Epithelial cell of proximal tubule (primary cell): ENCODE measurements at regions not wholly inside any gene's neighbourhood (a gene's known extent, or its start where the extent isn't known, plus 50 kb on each side); places are given as distances from the start of the nearest gene placed in this dataset.

Experiments used
- DNase-seq: peaks from one replicate; pipeline ENCODE4 v3.0.0-alpha.2; 2011; ENCODE audit warnings: low read depth
- H3K4me3 ChIP-seq: 2 replicates; pipeline ENCODE4 v1.5.1; 2011; ENCODE audit warnings: low read depth, mild to moderate bottlenecking, low read length
- CTCF ChIP-seq: conservative IDR thresholded peaks from 2 replicates; pipeline ENCODE4 v1.5.1; 2012; ENCODE audit warnings: low read depth, mild to moderate bottlenecking, low read length

- TF ChIP-seq CTCF = no peak
- no peak overlapping the region for H3K4me3 ChIP-seq
- no peak for DNase-seq
Measured at GRCh38 chr9:23160952-23161469, 665.0 kb downstream of the ELAVL2 start.

- no peak for DNase-seq
- TF ChIP-seq CTCF = no peak
- no peak overlapping the region for H3K4me3 ChIP-seq
Measured at GRCh38 chr9:23162789-23163188, 663.3 kb downstream of the ELAVL2 start.

GRCh38 chr9:23171479-23171878, 654.6 kb downstream of the ELAVL2 start:
- no peak for TF ChIP-seq CTCF
- no peak overlapping the region for H3K4me3 ChIP-seq
- no peak for DNase-seq

GRCh38 chr9:23172206-23172605, 653.8 kb downstream of the ELAVL2 start:
- H3K4me3 ChIP-seq = no peak overlapping the region
- no peak for TF ChIP-seq CTCF
- DNase-seq = no peak

- no peak for TF ChIP-seq CTCF
- DNase-seq = no peak
- no peak overlapping the region for H3K4me3 ChIP-seq
Measured at GRCh38 chr9:23172979-23173637, 652.9 kb downstream of the ELAVL2 start.

GRCh38 chr9:23194281-23194680, 631.8 kb downstream of the ELAVL2 start:
- no peak for DNase-seq
- TF ChIP-seq CTCF = no peak
- H3K4me3 ChIP-seq = no peak overlapping the region

GRCh38 chr9:23215688-23216087, 610.4 kb downstream of the ELAVL2 start:
- no peak for DNase-seq
- no peak for TF ChIP-seq CTCF
- H3K4me3 ChIP-seq = no peak overlapping the region
